ENCODE measurements at regions not wholly inside any gene's neighbourhood (a gene's known extent, or its start where the extent isn't known, plus 50 kb on each side); places are given as distances from the start of the nearest gene placed in this dataset.
A peak's percentile ranks its signal among the peaks of the same experiment; 100 is the strongest.

GRCh38 chr18:56152551-56153310, 485.7 kb downstream of the TXNL1 start:
- ChIA-PET CTCF (no interaction called here), POLR2A (no interaction called here)
- Histone ChIP-seq H3K9me3 (ENCODE audit: control insufficient read depth, insufficient read depth, low read length) (no peaks in the 10 kb centered on the region), H3K27ac (ENCODE audit: low read depth, low read length) (no peak overlapping the region), H3K27me3 (ENCODE audit: control insufficient read depth, insufficient read depth, low read length) (no peaks in the 10 kb centered on the region), H3K4me3 (ENCODE audit: low read depth, low read length) (no peak overlapping the region)
- DNase-seq (ENCODE audit: low read depth, low spot score) = no peak
- TF ChIP-seq CTCF (IDR thresholded peaks at IDR 0.05; ENCODE audit: low read depth, low read length) = no peak

GRCh38 chr18:56148373-56148772, 490.0 kb downstream of the TXNL1 start:
- no peaks in the 10 kb centered on the region; the same call in 1 of the 2 replicates for H3K9me3 ChIP-seq (ENCODE audit: control insufficient read depth, insufficient read depth, low read length)
- TF ChIP-seq CTCF (IDR thresholded peaks at IDR 0.05; ENCODE audit: low read depth, low read length) = no peak
- no peaks in the 10 kb centered on the region for H3K27me3 ChIP-seq (ENCODE audit: control insufficient read depth, insufficient read depth, low read length)
- peak overlapping the region; percentile 49 for H3K27ac ChIP-seq (ENCODE audit: low read depth, low read length)
- ChIA-PET POLR2A (no interaction called here), CTCF (no interaction called here)
- H3K4me3 ChIP-seq (ENCODE audit: low read depth, low read length) = no peak overlapping the region
- peak; percentile 49 for DNase-seq (ENCODE audit: low read depth, low spot score)

GRCh38 chr18:56146565-56146964, 491.8 kb downstream of the TXNL1 start:
- TF ChIP-seq CTCF (IDR thresholded peaks at IDR 0.05; ENCODE audit: low read depth, low read length) = no peak
- DNase-seq (ENCODE audit: low read depth, low spot score) = no peak
- Histone ChIP-seq H3K27me3 (ENCODE audit: control insufficient read depth, insufficient read depth, low read length) (no peaks in the 10 kb centered on the region), H3K9me3 (ENCODE audit: control insufficient read depth, insufficient read depth, low read length) (no peaks in the 10 kb centered on the region; the same call in 1 of the 2 replicates), H3K4me3 (ENCODE audit: low read depth, low read length) (no peak overlapping the region), H3K27ac (ENCODE audit: low read depth, low read length) (no peak overlapping the region)
- ChIA-PET POLR2A (no interaction called here), CTCF (interaction anchor here (0.5 kb wide), 1 partner anchor 55 kb away, joined by 6 read pairs; no protein-coding TSS in a partner anchor)

GRCh38 chr18:56142001-56142400, 496.4 kb downstream of the TXNL1 start:
- ChIA-PET CTCF (no interaction called here), POLR2A (no interaction called here)
- no peaks in the 10 kb centered on the region for H3K27me3 ChIP-seq (ENCODE audit: control insufficient read depth, insufficient read depth, low read length)
- DNase-seq (ENCODE audit: low read depth, low spot score) = no peak
- H3K9me3 ChIP-seq (ENCODE audit: control insufficient read depth, insufficient read depth, low read length) = no peaks in the 10 kb centered on the region; the same call in 1 of the 2 replicates
- no peak overlapping the region for H3K4me3 ChIP-seq (ENCODE audit: low read depth, low read length)
- TF ChIP-seq CTCF (IDR thresholded peaks at IDR 0.05; ENCODE audit: low read depth, low read length) = no peak
- no peak overlapping the region for H3K27ac ChIP-seq (ENCODE audit: low read depth, low read length)

- DNase-seq (ENCODE audit: low read depth, low spot score) = peak; percentile 72
- H3K9me3 ChIP-seq (ENCODE audit: control insufficient read depth, insufficient read depth, low read length) = no peaks in the 10 kb centered on the region
- no peak for TF ChIP-seq CTCF (IDR thresholded peaks at IDR 0.05; ENCODE audit: low read depth, low read length)
- no peak overlapping the region for H3K4me3 ChIP-seq (ENCODE audit: low read depth, low read length)
- ChIA-PET POLR2A (interaction anchor here (0.5 to 1.7 kb wide), 6 partner anchors 16 to 552 kb away, joined by 3 to 9 read pairs (median 3); no protein-coding TSS in a partner anchor), CTCF (interaction anchor here (0.7 to 1.1 kb wide), 4 partner anchors 8 to 437 kb away, joined by 3 read pairs; no protein-coding TSS in a partner anchor)
- peak overlapping the region; percentile 84 for H3K27ac ChIP-seq (ENCODE audit: low read depth, low read length)
- no peaks in the 10 kb centered on the region for H3K27me3 ChIP-seq (ENCODE audit: control insufficient read depth, insufficient read depth, low read length)
Measured at GRCh38 chr18:56139792-56140254, 498.6 kb downstream of the TXNL1 start.

Data from AG04450 (cell line).